NCI-H1105 treated with DMSO at 0.1 percent for 48 hours (cell line): ENCODE measurements at regions not wholly inside any gene's neighbourhood (a gene's known extent, or its start where the extent isn't known, plus 50 kb on each side); places are given as distances from the start of the nearest gene placed in this dataset.

ENCODE experiments used
- DNase-seq: peaks from one replicate; lab custom pipeline; 2025; lab: John Stamatoyannopoulos, UW

GRCh38 chr12:45102818-45103217, 51.9 kb upstream of the DBX2 start:
- no peak for DNase-seq

DNA sequence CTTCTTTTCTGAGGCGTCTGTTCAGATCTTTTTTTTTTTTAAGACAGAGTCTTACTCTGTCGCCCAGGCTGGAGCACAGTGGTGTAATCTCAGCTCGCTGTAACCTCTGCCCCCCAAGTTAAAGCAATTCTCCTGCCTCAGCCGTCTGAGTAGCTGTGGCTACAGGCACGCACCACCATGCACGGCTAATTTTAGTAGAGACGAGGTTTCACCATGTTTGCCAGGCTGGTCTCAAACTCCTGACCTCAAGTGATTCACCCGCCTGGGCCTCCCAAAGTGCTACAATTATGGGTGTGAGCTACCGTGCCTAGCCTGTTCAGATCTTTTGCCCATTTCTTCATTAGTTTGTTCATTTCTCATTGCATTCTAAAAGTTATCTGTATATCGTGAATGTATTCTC, 55.1 kb upstream of the DBX2 start:
- no peak for DNase-seq

DNA sequence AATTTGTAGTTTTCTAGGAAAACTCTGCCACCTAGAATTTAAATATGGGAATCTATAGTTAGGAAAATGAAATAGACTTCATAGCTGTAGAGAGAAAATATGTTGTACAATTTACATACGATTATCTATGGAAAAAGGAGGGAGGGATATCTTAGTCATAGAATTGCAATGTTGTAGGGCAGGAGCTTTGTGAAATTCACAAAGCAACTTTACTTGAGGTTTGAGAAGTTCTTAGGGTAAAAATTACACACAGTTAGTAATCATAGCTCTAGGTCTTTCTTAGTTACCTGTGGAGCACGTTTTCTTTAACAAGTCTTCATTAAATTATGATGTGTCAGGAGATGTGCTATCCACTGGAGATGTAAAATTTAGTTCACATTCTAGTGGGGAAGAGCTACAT, 61.4 kb upstream of the DBX2 start:
- DNase-seq, result no peak

- DNase-seq, result no peak
These were observed 70.3 kb upstream of the DBX2 start for GRCh38 chr12:45121224-45121623.

GRCh38 chr12:45122768-45123380, 72.0 kb upstream of the DBX2 start:
- peak; percentile 50 for DNase-seq

- DNase-seq, result no peak
These were observed 73.7 kb upstream of the DBX2 start for GRCh38 chr12:45124485-45125155.

- no peak for DNase-seq
These were observed 75.1 kb upstream of the DBX2 start for GRCh38 chr12:45125997-45126396.

DNA sequence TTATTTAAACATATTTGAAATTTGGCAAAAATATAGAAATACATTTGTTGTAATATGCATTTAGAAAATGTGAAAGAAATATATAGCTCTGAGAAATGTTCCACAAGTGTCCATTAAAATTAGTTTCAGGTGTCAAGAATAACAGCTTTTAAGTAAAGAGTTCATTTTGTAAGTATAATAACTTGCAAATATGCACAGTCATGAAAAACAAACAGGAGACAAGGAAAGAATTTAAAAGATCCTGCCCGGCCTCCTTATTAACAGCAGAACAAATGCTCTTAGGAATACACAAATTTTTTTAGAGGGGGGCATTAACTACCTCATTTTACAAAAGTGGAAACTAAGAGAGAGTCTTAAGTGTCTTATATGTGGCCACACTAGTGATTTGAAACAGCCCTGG, 77.7 kb upstream of the DBX2 start:
- no peak for DNase-seq

DNA sequence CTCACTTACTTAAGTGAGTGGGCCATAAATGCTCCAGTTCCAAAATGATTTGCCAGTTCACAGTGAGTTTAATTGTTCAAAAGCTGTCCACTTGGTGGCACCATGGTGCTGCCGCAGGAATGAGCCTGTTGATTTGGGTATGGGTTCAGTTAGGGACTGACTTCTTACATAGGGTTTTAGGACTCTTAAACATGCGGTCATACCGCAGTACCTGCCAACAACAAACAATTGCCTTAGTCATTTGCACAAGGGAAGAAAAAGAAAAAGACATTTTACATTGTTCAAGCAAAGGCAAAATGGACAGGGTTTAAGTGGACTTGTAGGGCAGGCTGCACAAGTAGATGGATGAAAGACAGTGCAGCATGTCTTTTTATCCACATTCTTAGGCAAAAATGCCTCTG, 80.0 kb upstream of the DBX2 start:
- DNase-seq, result peak; percentile 77

DNA sequence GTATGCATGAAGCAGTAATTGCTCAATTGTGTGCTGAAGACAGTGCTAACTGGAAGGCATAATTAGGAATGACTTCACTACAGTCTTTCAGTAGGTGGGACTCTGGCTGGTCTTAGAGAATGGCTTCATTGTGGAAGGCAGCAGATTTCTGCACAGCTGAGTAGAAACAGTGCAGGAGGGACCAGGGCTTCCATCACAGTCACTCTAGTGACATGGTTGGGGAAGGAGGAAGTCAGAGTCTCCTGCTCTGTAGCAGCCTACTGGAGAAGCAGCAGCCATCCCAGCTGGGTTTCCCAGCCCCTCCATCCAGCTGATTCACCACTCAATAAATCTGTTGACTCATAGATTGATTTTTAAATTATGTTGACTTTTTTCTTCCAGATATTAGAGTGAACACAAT, 80.6 kb upstream of the DBX2 start:
- DNase-seq, result no peak

GRCh38 chr12:45138609-45139008, 77.3 kb upstream of the ANO6 start:
- no peak for DNase-seq

- DNase-seq, result no peak
These were observed 67.9 kb upstream of the ANO6 start for GRCh38 chr12:45148006-45148405.

DNA sequence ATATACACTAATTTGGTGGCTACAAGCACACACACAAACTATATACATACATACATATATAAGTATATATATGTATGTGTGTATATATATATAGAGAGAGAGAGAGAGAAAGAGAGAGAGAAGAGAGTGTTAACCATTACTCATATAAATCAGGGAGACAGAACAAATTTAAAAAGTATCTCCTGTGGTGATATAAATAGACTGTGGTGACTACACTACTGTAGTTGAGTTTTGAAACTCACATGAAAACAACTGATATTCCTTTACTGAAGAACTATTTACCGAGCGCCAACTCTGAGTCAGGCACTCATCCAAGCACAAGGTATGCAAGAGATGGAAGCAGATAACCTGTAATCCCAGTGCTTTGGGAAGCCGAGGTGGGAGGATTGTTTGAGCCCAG, 67.3 kb upstream of the ANO6 start:
- DNase-seq, result no peak

DNA sequence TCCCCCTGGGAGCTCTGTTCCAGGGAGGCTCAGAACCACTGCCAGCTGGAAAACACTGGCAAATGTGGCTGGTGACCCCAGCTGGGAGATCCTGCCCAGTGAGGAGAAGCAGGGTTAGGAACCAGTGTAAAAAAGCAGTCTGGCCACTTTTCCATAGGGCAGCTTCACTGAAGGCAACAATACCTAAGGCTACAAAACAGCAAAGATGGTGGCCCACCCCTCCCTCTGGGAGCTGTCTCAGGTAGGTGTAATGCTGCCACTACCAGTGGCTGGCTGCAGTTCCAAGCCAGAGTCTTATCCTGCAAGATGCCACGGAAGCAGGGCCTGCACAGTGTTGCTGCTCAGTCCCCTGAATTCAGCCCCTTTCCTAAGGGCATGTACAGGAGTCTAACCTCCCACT, 50.6 kb upstream of the ANO6 start:
- DNase-seq, result no peak

DNA sequence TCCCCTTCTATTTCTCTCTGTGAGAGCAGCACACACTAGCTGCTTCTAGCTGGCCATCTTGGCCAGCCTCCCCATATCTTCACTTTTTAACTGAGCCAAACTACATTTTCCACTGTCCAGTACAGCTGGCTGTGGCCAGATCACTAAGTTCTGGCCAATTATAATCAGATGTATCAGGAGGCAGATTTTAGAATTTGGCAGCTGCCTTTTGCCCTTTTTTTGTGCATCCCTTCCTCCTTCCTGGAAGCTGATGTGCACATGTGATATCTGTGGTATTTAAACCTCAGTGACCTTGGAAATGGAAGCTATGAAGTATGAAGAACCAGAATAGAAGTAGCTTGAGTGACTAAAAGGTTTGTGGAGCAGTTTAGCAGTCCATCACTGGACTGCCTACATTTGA, 49.8 kb upstream of the ANO6 start:
- DNase-seq, result no peak
